Testis (tissue), 2 donors: ENCODE measurements at regions not wholly inside any gene's neighbourhood (a gene's known extent, or its start where the extent isn't known, plus 50 kb on each side); places are given as distances from the start of the nearest gene placed in this dataset.
"Not testable (repeated sequence)": the region's sequence is repeated elsewhere in the genome, so short reads cannot be mapped to it uniquely, and the experiment has no call there.

Experiments
- DNase-seq: peaks from one replicate; pipeline ENCODE4 v3.0.0-alpha.2; 2019
- H3K27ac ChIP-seq, 2 donors: fragments of 200-600 bp; sonication (generic); one replicate each; pipeline ENCODE4 v1.5.1; 2019
- H3K27me3 ChIP-seq: fragments of 200-600 bp; sonication (generic); one replicate; pipeline ENCODE4 v1.5.1; 2019
- H3K36me3 ChIP-seq: fragments of 200-600 bp; sonication (generic); one replicate; pipeline ENCODE4 v1.5.1; 2017; ENCODE audit warnings: low read depth; ENCODE audit errors: missing control alignments
- H3K4me1 ChIP-seq: fragments of 200-600 bp; sonication (generic); one replicate; pipeline ENCODE4 v1.5.1; 2019
- H3K4me3 ChIP-seq, 2 donors: fragments of 200-600 bp; sonication (generic); one replicate each; pipeline ENCODE4 v1.5.1; 2017 to 2019
- H3K9me3 ChIP-seq: fragments of 200-600 bp; sonication (generic); one replicate; pipeline ENCODE4 v1.5.1; 2017
- CTCF ChIP-seq, 3 experiments: fragments of 450-650 bp in 2 of 3; fragments of 200-600 bp in 1 of 3; sonication (generic) in 1 of 3; IDR thresholded peaks; one replicate each; pipeline ENCODE4 v1.5.1; 2016 to 2019; ENCODE audit warnings: antibody characterized with exemption in 3 of 3, mild to moderate bottlenecking in 2 of 3, moderate library complexity in 1 of 3
- POLR2A ChIP-seq: fragments of 450-650 bp; IDR thresholded peaks from one replicate; pipeline ENCODE4 v1.6.1; 2017; ENCODE audit warnings: antibody characterized with exemption, mild to moderate bottlenecking, moderate library complexity
- WGBS, 2 donors: methylation state at CpG; one replicate each; pipeline ENCODE4 v1.1.5; 2018; 5-methylcytosine and 5-hydroxymethylcytosine counted together
- intact Hi-C: fragments of 100-400 bp; cut with DNase I; formaldehyde crosslinking; loops from one replicate; pipeline ENCODE4 v1.15.1; 2023; ENCODE audit warnings: low total_unique reads

GRCh38 chr12:79997096-79997791, 62.3 kb upstream of the PPP1R12A start:
- TF ChIP-seq CTCF (IDR thresholded peaks at IDR 0.05) (no peak), POLR2A (no peak)
- Histone ChIP-seq H3K27ac (no peak overlapping the region), H3K4me1 (peaks cover 3% of the 10 kb centered on the region), H3K36me3 (no peaks in the 10 kb centered on the region), H3K4me3 (no peak overlapping the region), H3K9me3 (no peaks in the 10 kb centered on the region), H3K27me3 (no peaks in the 10 kb centered on the region)
- intact Hi-C loops: no loop called here
- no peak for DNase-seq
- WGBS, 2 donors: 77 to 83% methylated on average over 2 of the region's 2 CpGs

- 84 to 92% methylated on average over 7 of the region's 7 CpGs for WGBS, 2 donors
- H3K4me3 ChIP-seq, H3K36me3 ChIP-seq, intact Hi-C loops, H3K27me3 ChIP-seq, DNase-seq, H3K9me3 ChIP-seq, H3K4me1 ChIP-seq, H3K27ac ChIP-seq: not testable (repeated sequence)
Measured at GRCh38 chr12:79995385-79996084, 60.6 kb upstream of the PPP1R12A start.

GRCh38 chr12:79993106-79993862, 58.4 kb upstream of the PPP1R12A start:
- TF ChIP-seq CTCF (IDR thresholded peaks at IDR 0.05): no peak
- no peak for TF ChIP-seq POLR2A
- H3K27ac ChIP-seq: no peak overlapping the region
- no peak for DNase-seq
- WGBS, 2 donors: 77 to 88% methylated on average over 9 to 43 of the region's 43 CpGs
- no peaks in the 10 kb centered on the region for H3K9me3 ChIP-seq
- peak overlapping the region in 1 of 2 donors; percentile 27 for H3K4me3 ChIP-seq
- H3K36me3 ChIP-seq: no peaks in the 10 kb centered on the region
- intact Hi-C loops: no loop called here
- H3K27me3 ChIP-seq: no peaks in the 10 kb centered on the region
- H3K4me1 ChIP-seq: peaks cover 8% of the 10 kb centered on the region

GRCh38 chr12:79991586-79991985, 56.7 kb upstream of the PPP1R12A start:
- no peak for DNase-seq
- H3K4me1 ChIP-seq: peaks cover 6% of the 10 kb centered on the region
- H3K4me3 ChIP-seq: no peak overlapping the region
- WGBS, 2 donors: 57% methylated on average over 3 of the region's 3 CpGs
- no peaks in the 10 kb centered on the region for H3K27me3 ChIP-seq
- intact Hi-C loops: no loop called here
- TF ChIP-seq CTCF (IDR thresholded peaks at IDR 0.05) (no peak), POLR2A (no peak)
- no peaks in the 10 kb centered on the region for H3K36me3 ChIP-seq
- H3K27ac ChIP-seq: peak overlapping the region; percentile 17 to 42
- no peaks in the 10 kb centered on the region for H3K9me3 ChIP-seq

- 39 to 48% methylated on average over 10 of the region's 10 CpGs for WGBS, 2 donors
- TF ChIP-seq CTCF (IDR thresholded peaks at IDR 0.05): peak in 1 of 3 experiments; percentile 15
- H3K4me3 ChIP-seq, intact Hi-C loops, H3K27me3 ChIP-seq, H3K9me3 ChIP-seq, H3K4me1 ChIP-seq, H3K36me3 ChIP-seq: not testable (repeated sequence)
- H3K27ac ChIP-seq: peak overlapping the region; percentile 17 to 68
- DNase-seq: peak; percentile 91
Measured at GRCh38 chr12:79990509-79991338, 55.8 kb upstream of the PPP1R12A start.
